ENCODE measurements at regions not wholly inside any gene's neighbourhood (a gene's known extent, or its start where the extent isn't known, plus 50 kb on each side); places are given as distances from the start of the nearest gene placed in this dataset.
"Not testable (repeated sequence)": the region's sequence is repeated elsewhere in the genome, so short reads cannot be mapped to it uniquely, and the experiment has no call there.

DNA sequence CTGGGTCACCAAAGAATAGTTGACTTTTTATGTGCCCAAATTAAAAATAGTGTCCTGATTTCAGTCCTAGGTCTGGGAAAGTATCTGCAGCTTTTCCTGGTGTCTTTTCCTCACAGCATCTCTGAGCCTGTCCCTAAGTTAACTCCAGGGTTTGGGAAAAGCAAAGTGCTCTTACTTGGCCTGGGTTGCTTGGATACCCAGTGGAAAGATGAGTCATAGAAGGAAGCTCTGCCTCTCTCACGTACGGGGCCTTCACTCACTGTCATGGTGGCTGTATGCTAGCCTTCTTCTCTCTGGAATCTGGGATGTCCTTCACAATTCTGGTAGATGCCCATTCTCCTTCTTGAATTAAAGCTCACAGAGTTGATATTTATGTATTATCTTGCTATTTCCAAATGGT lies 607.3 kb downstream of the ANKRD50 start:
- peak; percentile 6 for DNase-seq (ENCODE audit: low spot score)

GRCh38 chr4:124111411-124111810 lies 601.1 kb downstream of the ANKRD50 start:
- DNase-seq (ENCODE audit: low spot score) = no peak

- DNase-seq (ENCODE audit: low spot score) = peak; percentile 58
Measured at GRCh38 chr4:124111922-124112321, 600.6 kb downstream of the ANKRD50 start.

DNA sequence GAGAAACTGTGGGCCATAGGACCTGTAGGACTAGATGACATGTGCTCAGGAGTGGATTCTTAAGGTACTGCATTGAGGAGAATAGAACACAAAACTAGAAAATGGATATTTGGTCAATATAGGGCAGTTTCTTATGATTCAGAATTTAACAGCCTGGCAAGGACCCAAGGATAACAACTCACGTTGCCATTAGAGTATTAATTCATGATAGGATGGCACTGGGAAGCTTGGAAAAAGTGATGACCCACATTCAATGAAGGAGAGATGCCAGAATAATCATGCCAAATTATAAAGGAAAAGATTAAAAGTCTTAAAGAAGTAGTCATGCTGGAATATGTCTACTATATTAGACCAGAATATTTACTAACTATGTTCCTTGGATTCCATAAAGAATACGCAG lies 594.5 kb downstream of the ANKRD50 start:
- no peak for DNase-seq (ENCODE audit: low spot score)

- peak; percentile 3 for DNase-seq (ENCODE audit: low spot score)
Measured at GRCh38 chr4:124121461-124121971, 591.0 kb downstream of the ANKRD50 start.

DNA sequence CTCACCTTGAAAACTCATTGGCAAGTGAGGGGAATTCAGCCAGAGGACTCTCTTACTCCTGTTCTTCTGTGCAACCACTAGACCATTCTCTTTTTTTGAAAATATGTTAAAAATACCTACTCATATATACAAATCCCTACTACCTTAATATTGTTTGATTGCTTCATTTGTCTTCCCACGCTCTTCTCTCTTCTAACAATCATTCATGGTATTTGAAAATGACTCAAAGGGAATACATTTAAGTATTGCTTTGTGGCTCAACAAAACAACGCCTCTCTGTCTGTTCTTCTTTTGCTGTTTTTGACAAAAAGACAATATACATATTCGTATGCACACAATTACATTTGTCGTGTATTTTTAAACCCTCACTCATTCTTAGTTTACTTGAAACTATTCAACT lies 589.4 kb downstream of the ANKRD50 start:
- no peak for DNase-seq (ENCODE audit: low spot score)

GRCh38 chr4:124123721-124124120 lies 588.8 kb downstream of the ANKRD50 start:
- no peak for DNase-seq (ENCODE audit: low spot score)

DNA sequence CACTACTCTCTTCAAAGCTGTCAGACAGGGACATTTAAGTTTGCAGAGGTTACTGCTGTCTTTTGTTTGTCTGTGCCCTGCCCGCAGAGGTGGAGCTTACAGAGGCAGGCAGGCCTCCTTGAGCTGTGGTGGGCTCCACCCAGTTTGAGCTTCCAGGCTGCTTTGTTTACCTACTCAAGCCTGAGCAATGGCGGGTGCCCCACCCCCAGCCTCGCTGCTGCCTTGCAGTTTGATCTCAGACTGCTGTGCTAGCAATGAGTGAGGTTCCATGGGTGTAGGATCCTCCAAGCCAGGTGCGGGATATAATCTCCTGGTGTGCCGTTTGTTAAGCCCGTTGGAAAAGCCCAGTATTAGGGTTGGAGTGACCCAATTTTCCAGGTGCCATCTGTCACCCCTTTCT lies 581.2 kb downstream of the ANKRD50 start:
- not testable (repeated sequence) for DNase-seq (ENCODE audit: low spot score)

GRCh38 chr4:124132161-124132560 lies 580.4 kb downstream of the ANKRD50 start:
- no peak for DNase-seq (ENCODE audit: low spot score)

DNA sequence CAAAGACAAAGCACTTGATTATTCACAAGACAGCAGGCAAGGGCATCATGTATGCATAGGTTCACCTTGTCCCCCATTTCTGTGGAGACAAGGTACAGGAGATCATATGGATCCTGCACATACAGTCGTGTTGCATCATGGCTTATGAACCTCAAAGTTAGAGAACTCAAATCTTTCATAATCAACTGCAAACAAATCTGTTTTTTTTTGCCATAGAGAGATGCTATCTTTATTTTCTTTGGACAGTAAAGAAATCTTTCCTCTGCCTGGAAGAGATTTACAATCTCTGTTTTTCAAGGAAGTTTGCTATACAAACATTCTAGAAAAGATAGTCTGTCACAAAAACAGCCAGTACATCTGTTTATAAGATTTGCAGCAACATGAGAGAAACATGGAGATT lies 578.8 kb downstream of the ANKRD50 start:
- DNase-seq (ENCODE audit: low spot score) = no peak

DNA sequence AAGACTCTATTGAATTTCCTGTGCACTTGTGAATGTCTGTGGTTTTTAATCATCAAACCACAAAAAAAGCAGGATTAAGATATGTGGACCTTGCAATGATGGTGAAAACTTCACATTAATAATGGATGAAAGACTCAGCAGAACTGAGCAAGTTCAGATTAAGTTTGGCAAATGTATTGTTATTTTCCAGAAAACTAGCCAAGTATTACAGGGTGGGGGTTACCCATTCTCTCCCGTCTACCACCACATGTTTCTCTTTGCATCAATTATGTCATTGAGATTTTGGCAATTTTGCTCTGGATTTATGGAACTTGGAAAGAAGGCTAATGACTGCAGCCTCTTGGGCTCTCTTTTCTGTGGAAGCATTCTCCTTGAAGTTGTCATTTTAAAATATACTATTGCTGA lies 577.1 kb downstream of the ANKRD50 start:
- peak; percentile 43 for DNase-seq (ENCODE audit: low spot score)

- no peak for DNase-seq (ENCODE audit: low spot score)
Measured at GRCh38 chr4:124139044-124139443, 573.5 kb downstream of the ANKRD50 start.

- no peak for DNase-seq (ENCODE audit: low spot score)
Measured at GRCh38 chr4:124143632-124144031, 568.9 kb downstream of the ANKRD50 start.

GRCh38 chr4:124144238-124144654 lies 568.3 kb downstream of the ANKRD50 start:
- no peak for DNase-seq (ENCODE audit: low spot score)

DNA sequence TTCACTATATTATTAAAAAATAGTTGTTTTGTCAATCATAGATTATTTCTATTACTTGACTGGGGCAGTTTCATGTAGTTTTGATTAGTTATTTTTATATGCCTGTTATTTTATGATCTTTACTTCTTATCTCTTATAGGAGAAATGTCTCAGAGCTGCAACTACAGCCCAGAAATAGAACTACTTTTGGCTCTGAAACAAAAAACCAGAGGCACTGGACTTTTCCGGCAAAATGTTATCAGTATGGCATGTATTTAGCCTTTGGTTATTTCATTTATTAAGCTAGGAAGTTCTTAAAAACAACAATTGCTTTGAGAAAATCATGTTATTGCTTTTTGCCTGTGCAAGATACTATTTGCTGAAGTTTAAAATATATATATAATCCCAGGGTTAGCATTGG lies 566.5 kb downstream of the ANKRD50 start:
- no peak for DNase-seq (ENCODE audit: low spot score)

GRCh38 chr4:124151031-124151430 lies 561.5 kb downstream of the ANKRD50 start:
- DNase-seq (ENCODE audit: low spot score) = peak; percentile 8

DNA sequence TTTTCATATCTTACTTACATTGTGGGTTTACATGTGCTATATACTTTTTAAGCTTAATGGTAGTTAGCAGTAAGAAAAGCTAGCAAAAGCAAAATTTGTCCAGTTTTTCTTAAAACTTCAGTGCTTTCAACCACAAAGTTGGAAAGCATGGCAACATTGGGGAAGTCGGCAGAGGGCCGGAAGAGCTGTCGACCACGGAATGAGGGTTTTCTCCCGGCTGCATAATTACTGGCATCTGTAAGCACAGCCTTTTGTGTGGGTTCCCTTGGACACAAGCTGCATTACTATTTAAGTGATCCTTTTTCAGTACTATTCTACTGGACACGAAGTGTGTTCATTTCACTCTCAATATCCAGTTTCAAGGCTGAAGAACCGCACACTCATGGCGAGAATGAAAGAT lies 560.4 kb downstream of the ANKRD50 start:
- DNase-seq (ENCODE audit: low spot score) = peak; percentile 64

GRCh38 chr4:124155239-124155638 lies 557.3 kb downstream of the ANKRD50 start:
- DNase-seq (ENCODE audit: low spot score) = no peak

DNA sequence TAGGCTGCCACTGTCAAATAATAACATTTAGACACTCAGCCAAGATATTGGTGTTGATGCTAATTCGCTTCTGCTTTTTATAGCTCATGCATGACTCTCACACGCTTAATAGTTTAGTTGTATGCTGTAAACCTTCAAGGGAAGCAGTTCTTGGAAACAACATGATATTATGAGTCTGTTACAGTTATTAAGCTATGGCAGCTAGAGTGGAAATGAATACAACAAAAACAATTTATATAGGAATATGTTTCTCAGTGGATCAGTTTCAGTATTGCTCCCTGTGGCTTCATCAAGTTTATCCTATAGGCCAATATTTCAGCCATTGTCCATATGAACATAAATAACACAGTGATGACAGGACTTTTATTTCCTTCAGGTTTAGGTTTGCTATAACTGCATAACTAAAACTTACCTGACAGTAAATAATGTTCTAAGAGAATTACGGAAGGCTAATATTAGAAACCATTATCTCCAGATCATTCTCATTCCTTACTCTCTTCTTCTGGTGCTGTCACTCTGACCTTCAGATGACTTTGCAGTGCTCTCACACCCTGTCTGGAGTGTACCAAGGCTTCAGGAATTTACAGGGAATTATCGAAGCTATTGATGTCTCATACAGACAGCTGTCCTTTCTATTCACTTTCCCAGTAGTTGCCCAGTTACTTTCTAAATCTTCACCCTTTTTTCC lies 555.0 kb downstream of the ANKRD50 start:
- no peak for DNase-seq (ENCODE audit: low spot score)

DNA sequence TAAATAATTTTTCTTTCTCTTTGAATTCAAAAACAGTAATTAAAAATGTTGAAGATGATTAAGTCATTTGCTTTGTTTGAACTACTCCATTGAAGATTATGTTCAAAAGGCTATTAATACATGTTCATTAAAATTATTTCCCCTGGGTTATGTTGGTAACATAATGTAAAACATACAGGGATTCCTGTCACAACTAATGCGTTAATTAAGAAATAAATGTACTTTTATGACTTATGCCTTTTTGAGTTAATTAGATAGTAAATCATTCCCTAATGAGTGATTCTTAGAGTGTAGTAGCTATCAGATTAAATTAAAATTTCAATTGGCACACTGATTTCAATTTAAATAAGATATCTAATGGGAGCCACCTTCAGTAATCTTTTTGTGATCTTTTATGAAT lies 549.1 kb downstream of the ANKRD50 start:
- DNase-seq (ENCODE audit: low spot score) = no peak

DNA sequence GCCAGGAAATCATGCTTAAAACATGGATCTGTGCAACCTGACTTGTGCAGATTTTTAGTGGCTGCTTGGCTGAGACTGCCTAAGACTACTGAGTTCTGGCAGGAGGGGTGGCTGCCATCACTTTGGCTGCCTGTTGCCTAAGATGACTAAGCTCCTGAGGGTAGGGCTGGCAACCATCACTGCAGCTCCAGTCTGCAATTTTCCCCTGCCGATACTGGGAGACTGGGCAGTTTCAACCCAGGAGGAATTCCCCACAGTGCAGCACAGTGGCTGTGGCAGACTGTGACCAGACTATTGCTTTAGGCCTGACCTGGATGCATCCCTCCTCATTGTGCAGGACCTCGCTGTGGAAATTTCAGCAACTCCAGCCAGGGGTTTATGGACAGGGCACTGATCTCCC lies 544.9 kb downstream of the ANKRD50 start:
- peak; percentile 44 for DNase-seq (ENCODE audit: low spot score)

- not testable (repeated sequence) for DNase-seq (ENCODE audit: low spot score)
Measured at GRCh38 chr4:124169524-124169923, 543.0 kb downstream of the ANKRD50 start.

DNA sequence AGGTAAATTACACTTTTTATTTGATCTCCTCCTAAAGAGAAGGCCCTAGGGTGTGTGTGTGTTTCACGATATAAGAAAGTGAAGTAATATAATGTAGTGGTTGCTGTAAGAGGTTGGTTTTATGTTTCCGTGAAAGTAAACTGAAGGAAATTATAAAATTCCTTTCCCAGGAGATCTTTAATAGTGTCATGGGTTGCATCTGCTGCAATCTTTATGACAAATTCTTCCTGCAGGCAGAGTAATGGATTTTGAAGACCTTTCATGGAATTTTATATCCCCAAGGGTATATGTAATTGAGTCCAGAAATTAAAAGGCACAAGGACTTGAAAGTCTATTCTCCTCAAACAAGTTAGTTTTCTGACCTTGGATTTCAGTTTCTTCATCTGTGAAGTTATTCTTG lies 538.6 kb downstream of the ANKRD50 start:
- DNase-seq (ENCODE audit: low spot score) = no peak
